ENCODE measurements at regions not wholly inside any gene's neighbourhood (a gene's known extent, or its start where the extent isn't known, plus 50 kb on each side); places are given as distances from the start of the nearest gene placed in this dataset.

GRCh38 chr20:52244702-52245101 is 53.1 kb upstream of the ZFP64 start:
- H3K9ac ChIP-seq (replicated peaks in 1 of 4; ENCODE audit: extremely low read depth in 1 of 4, low read depth in 3 of 4, low read length in 3 of 4) = no peak overlapping the region
- H3K4me1 ChIP-seq (replicated peaks in 1 of 4; ENCODE audit: control insufficient read depth in 3 of 4, insufficient read depth in 4 of 4, low read length in 3 of 4) = no peaks in the 10 kb centered on the region
- H3K27ac ChIP-seq (ENCODE audit: low read depth, low read length) = no peak overlapping the region
- no peak overlapping the region for H4K8ac ChIP-seq (ENCODE audit: extremely low read depth, insufficient read depth, low read length)
- H3K23ac ChIP-seq (ENCODE audit: insufficient read length) = no peak overlapping the region
- no peaks in the 10 kb centered on the region for H3K79me2 ChIP-seq (ENCODE audit: control insufficient read depth in 1 of 2, insufficient read depth in 2 of 2, low read length in 2 of 2)
- no peak overlapping the region for H2AFZ ChIP-seq (ENCODE audit: low read length)
- no peaks in the 10 kb centered on the region for H3K79me1 ChIP-seq (ENCODE audit: low read depth, low read length)
- H3K23me2 ChIP-seq (ENCODE audit: low read depth, low read length) = no peaks in the 10 kb centered on the region
- no peak overlapping the region for H2BK20ac ChIP-seq (ENCODE audit: low read length)
- no peak overlapping the region for H3K14ac ChIP-seq (ENCODE audit: insufficient read length)
- ChIA-PET POLR2A (ENCODE audit: partially characterized antibody) (no interaction called here), CTCF (ENCODE audit: partially characterized antibody) (interaction anchor here (0.6 to 1.0 kb wide), 5 partner anchors 23 to 420 kb away, joined by 3 to 4 read pairs (median 3); no protein-coding TSS in a partner anchor)
- no peak overlapping the region for H2BK15ac ChIP-seq (ENCODE audit: low read length)
- peaks cover 0 to 5% of the 10 kb centered on the region in 2 experiments; a peak in 1 of 4 replicates for H3K9me3 ChIP-seq (ENCODE audit: insufficient read depth in 2 of 2, low read depth in 1 of 2, low read length in 1 of 2)
- H2BK12ac ChIP-seq (ENCODE audit: low read depth, low read length) = no peak overlapping the region
- H3K27me3 ChIP-seq (replicated peaks in 1 of 4; ENCODE audit: control insufficient read depth in 3 of 4, extremely low read depth in 1 of 4, insufficient read depth in 3 of 4, low read length in 3 of 4) = no peaks in the 10 kb centered on the region
- no peak overlapping the region for H2AK5ac ChIP-seq (ENCODE audit: low read depth, low read length)
- H2BK120ac ChIP-seq (replicated peaks; ENCODE audit: low read depth, low read length) = no peak overlapping the region
- H3K18ac ChIP-seq (ENCODE audit: extremely low read depth, low read length) = no peak overlapping the region
- H4K91ac ChIP-seq (replicated peaks; ENCODE audit: insufficient read length, low read length) = no peak overlapping the region
- FAIRE-seq = no peak
- H3K4ac ChIP-seq (replicated peaks; ENCODE audit: insufficient read length, low read depth, low read length) = no peak overlapping the region
- H3K4me3 ChIP-seq (ENCODE audit: extremely low read depth in 1 of 4, insufficient read depth in 2 of 4, low read depth in 3 of 4, low read length in 4 of 4) = no peak overlapping the region
- H3K36me3 ChIP-seq (ENCODE audit: control insufficient read depth in 2 of 4, insufficient read depth in 4 of 4, low read length in 3 of 4) = no peaks in the 10 kb centered on the region
- WGBS, 2 experiments (ENCODE audit: extremely low coverage in 1 of 2, insufficient coverage in 1 of 2, insufficient read length in 1 of 2, insufficient replicate concordance in 2 of 2, low coverage in 1 of 2, low lambda C conversion rate in 2 of 2, missing lambda C conversion rate in 1 of 2) = 88% methylated on average over 4 of the region's 4 CpGs; no CpG with 5 or more reads in 1 of the 2 experiments
- H3K56ac ChIP-seq (replicated peaks; ENCODE audit: insufficient read length, low read depth, low read length) = no peak overlapping the region
- H4K20me1 ChIP-seq (replicated peaks in 1 of 2; ENCODE audit: control insufficient read depth in 1 of 2, insufficient read depth in 2 of 2, low read length in 2 of 2) = no peaks in the 10 kb centered on the region
- DNase-seq (ENCODE audit: low read depth in 1 of 2, low spot score in 2 of 2) = no peak
- H3K4me2 ChIP-seq (ENCODE audit: insufficient read depth in 1 of 2, low read depth in 2 of 2, low read length in 2 of 2) = no peak overlapping the region
- no peak overlapping the region for H4K5ac ChIP-seq (ENCODE audit: insufficient read length, low read depth, low read length)
- no peak overlapping the region for H2BK5ac ChIP-seq (ENCODE audit: low read depth, low read length)
- no peak for TF ChIP-seq USF2 (IDR thresholded peaks at IDR 0.05; ENCODE audit: low read length)
- TF ChIP-seq RAD21 (IDR thresholded peaks at IDR 0.05 in 1 of 2, conservative IDR thresholded peaks at IDR 0.05 in 1 of 2; ENCODE audit: low read depth in 2 of 2, low read length in 2 of 2) = no peak
- no peak for TF ChIP-seq SAP30 (IDR thresholded peaks at IDR 0.05; ENCODE audit: insufficient read depth, insufficient replicate concordance, low read length)
- TF ChIP-seq E2F6 (IDR thresholded peaks at IDR 0.05) = no peak
- no peak for TF ChIP-seq EGR1 (IDR thresholded peaks at IDR 0.05; ENCODE audit: borderline replicate concordance, low read depth, low read length)
- no peak for TF ChIP-seq FOSL1 (IDR thresholded peaks at IDR 0.05; ENCODE audit: insufficient read depth, low read depth, low read length)
- no peak for TF ChIP-seq ASH2L (IDR thresholded peaks at IDR 0.05; ENCODE audit: low read length)
- no peak for TF ChIP-seq POLR2AphosphoS5 (IDR thresholded peaks at IDR 0.05; ENCODE audit: low read depth, low read length)
- TF ChIP-seq SIN3A (conservative IDR thresholded peaks at IDR 0.05 in 1 of 2, IDR thresholded peaks at IDR 0.05 in 1 of 2; ENCODE audit: low read depth in 1 of 2, low read length in 2 of 2) = no peak
- no peak for TF ChIP-seq MAX (IDR thresholded peaks at IDR 0.05)

All from H1 (cell line).